K562 (cell line): ENCODE measurements at regions not wholly inside any gene's neighbourhood (a gene's known extent, or its start where the extent isn't known, plus 50 kb on each side); places are given as distances from the start of the nearest gene placed in this dataset.

ENCODE experiments used
- ATAC-seq: fragments of 200-7000 bp; cut with Tn5 transposase; 3 replicates; pipeline ENCODE4 v1.9.1; 2020; ENCODE audit warnings: moderate library complexity
- BruUV-seq: library from RNA; stranded (reverse); fragments of 400-500 nt; replicated peaks from 2 replicates; lab custom pipeline; 2021; lab: Mats Ljungman, UMichigan
- CTCF ChIA-PET: fragments of 300-600 bp; formaldehyde crosslinking; extraction: SDS; loops from one replicate; lab custom pipeline; 2021; ENCODE audit warnings: low intra/inter-chr PET ratio; lab: Yijun Ruan, JAX
- POLR2A ChIA-PET: fragments of 300-600, 350-650 bp; sonication (Branson Sonifier 250); formaldehyde crosslinking; extraction: SDS; loops from one replicate; lab custom pipeline; 2021; ENCODE audit warnings: antibody characterized with exemption, inconsistent platforms; lab: Yijun Ruan, JAX
- DNase-seq, 4 experiments: peaks; one replicate each; pipeline versions ENCODE4 v3.0.0 to v3.0.0-alpha.2; 2011 to 2018; ENCODE audit warnings: low spot score in 3 of 4, mixed read lengths in 3 of 4; ENCODE audit errors: extremely low read depth in 1 of 4
- FAIRE-seq: peaks from 2 replicates; lab custom pipeline; 2011; peaks lifted over from hg19 to GRCh38; lab: Jason Lieb, UNC
- H2AFZ ChIP-seq: 2 replicates; pipeline ENCODE4 v1.6.0; 2011; ENCODE audit warnings: low read depth, low read length, control low read depth, inconsistent platforms
- H3K27ac ChIP-seq: fragments of 200-600 bp; 3 replicates; pipeline ENCODE4 v1.8.0; 2011; ENCODE audit warnings: low read depth, mild to moderate bottlenecking, control low read depth, inconsistent platforms, low read length, moderate library complexity, mixed read lengths; ENCODE audit errors: extremely low read depth
- H3K27me3 ChIP-seq, 2 experiments: fragments of 300-600 bp in 1 of 2; 2 replicates in 1 of 2; 3 replicates in 1 of 2; pipeline versions ENCODE4 v1.6.0 to v1.8.0; 2011; ENCODE audit warnings: inconsistent platforms in 2 of 2, low read length in 2 of 2, mild to moderate bottlenecking in 1 of 2, mixed read lengths in 1 of 2, moderate library complexity in 1 of 2; ENCODE audit not compliant: control insufficient read depth in 2 of 2, insufficient read depth in 2 of 2
- H3K36me3 ChIP-seq: fragments of 300-600 bp; 3 replicates; pipeline ENCODE4 v1.8.0; 2011; ENCODE audit warnings: mild to moderate bottlenecking, low read length, inconsistent platforms; ENCODE audit not compliant: control insufficient read depth, insufficient read depth
- H3K4me1 ChIP-seq, 2 experiments: fragments of 200-600 bp in 1 of 2; replicated peaks in 1 of 2; 2 replicates in 1 of 2; 3 replicates in 1 of 2; pipeline versions ENCODE4 v1.5.1 to v1.8.0; 2011; ENCODE audit warnings: inconsistent platforms in 2 of 2, low read length in 2 of 2, mild to moderate bottlenecking in 1 of 2, mixed read lengths in 1 of 2, moderate library complexity in 1 of 2; ENCODE audit not compliant: control insufficient read depth in 2 of 2, insufficient read depth in 2 of 2
- H3K4me2 ChIP-seq: 2 replicates; pipeline ENCODE4 v1.6.1; 2011; ENCODE audit warnings: low read length, control low read depth, inconsistent platforms, mixed read lengths; ENCODE audit not compliant: insufficient read depth
- H3K4me3 ChIP-seq: fragments of 200-600 bp; sonication (generic), shearing (Covaris generic); 2 replicates; pipeline ENCODE4 v1.5.1; 2016; ENCODE audit warnings: control low read depth, inconsistent platforms
- H3K79me2 ChIP-seq: fragments of 200-600 bp; 3 replicates; pipeline ENCODE4 v1.8.0; 2011; ENCODE audit warnings: low read length, inconsistent platforms; ENCODE audit not compliant: control insufficient read depth, insufficient read depth
- H3K9ac ChIP-seq, 2 experiments: 2 replicates each; pipeline versions ENCODE4 v1.6.0 to v1.6.1; 2011; ENCODE audit warnings: low read depth in 2 of 2, low read length in 2 of 2, control low read depth in 1 of 2, inconsistent platforms in 1 of 2, mild to moderate bottlenecking in 1 of 2, mixed read lengths in 1 of 2; ENCODE audit not compliant: insufficient read depth in 1 of 2
- H3K9me1 ChIP-seq: one replicate; pipeline ENCODE4 v1.6.0; 2011; ENCODE audit warnings: inconsistent platforms, mild to moderate bottlenecking, low read length, moderate library complexity; ENCODE audit not compliant: control insufficient read depth, insufficient read depth
- H3K9me3 ChIP-seq: replicated peaks from 2 replicates; pipeline ENCODE4 v1.5.1; 2011; ENCODE audit warnings: low read depth, low read length, inconsistent platforms; ENCODE audit not compliant: control insufficient read depth, insufficient read depth
- H4K20me1 ChIP-seq: replicated peaks from 2 replicates; pipeline ENCODE4 v1.6.1; 2011; ENCODE audit warnings: low read length, inconsistent platforms, mixed read lengths; ENCODE audit not compliant: control insufficient read depth, insufficient read depth
- ASH1L ChIP-seq: fragments of 450-650 bp; IDR thresholded peaks from 2 replicates; pipeline ENCODE4 v1.6.1; 2018; ENCODE audit warnings: borderline replicate concordance, mild to moderate bottlenecking, low read depth; ENCODE audit not compliant: partially characterized antibody
- MYBL2 ChIP-seq, 2 experiments: fragments of 450-650 bp in 1 of 2; sonication (generic) in 1 of 2; formaldehyde crosslinking in 1 of 2; IDR thresholded peaks; 2 replicates each; pipeline versions ENCODE4 v1.6.1 to v1.8.1; 2017 to 2022; ENCODE audit warnings: borderline replicate concordance in 1 of 2, inconsistent platforms in 1 of 2, low read depth in 1 of 2, mild to moderate bottlenecking in 1 of 2, missing genetic modification reagents in 1 of 2, moderate library complexity in 1 of 2
- PHF21A ChIP-seq: fragments of 450-650 bp; IDR thresholded peaks from 2 replicates; pipeline ENCODE4 v1.6.1; 2017; ENCODE audit warnings: low read depth, borderline replicate concordance
- PURB ChIP-seq: sonication (generic); formaldehyde crosslinking; IDR thresholded peaks from 2 replicates; pipeline ENCODE4 v1.9.0; 2021; ENCODE audit warnings: low read depth, mild to moderate bottlenecking, missing genetic modification reagents
- RAD51 ChIP-seq: fragments of 450-650 bp; IDR thresholded peaks from 2 replicates; pipeline ENCODE4 v1.7.1; 2016; ENCODE audit warnings: low read depth, mild to moderate bottlenecking, borderline replicate concordance
- SMAD1 ChIP-seq: fragments of 150-350 bp; IDR thresholded peaks from 2 replicates; pipeline ENCODE4 v1.6.1; 2014; ENCODE audit warnings: low read length, low read depth; ENCODE audit not compliant: partially characterized antibody
- SMARCA4 ChIP-seq: fragments of 450-650 bp; IDR thresholded peaks from 2 replicates; pipeline ENCODE4 v1.6.1; 2016
- WGBS: fragments of 100-300 bp; shearing (Covaris generic); methylation state at CpG from one replicate; pipeline ENCODE4 v1.1.6; 2016; ENCODE audit warnings: low coverage, mixed read lengths; ENCODE audit not compliant: insufficient coverage; ENCODE audit errors: missing lambda C conversion rate; 5-methylcytosine and 5-hydroxymethylcytosine counted together
- in situ Hi-C: fragments of 300-500 bp; cut with MboI; formaldehyde crosslinking; loops from 4 replicates; pipeline ENCODE4 v1.15.0; 2018; ENCODE audit warnings: inconsistent platforms, mixed read lengths
- intact Hi-C: fragments of 100-400 bp; cut with micrococcal nuclease; formaldehyde crosslinking; loops from 2 replicates; pipeline ENCODE4 v1.14.2; 2022

GRCh38 chr5:88954511-88954910 lies 71.5 kb upstream of the MEF2C start:
- no peak for DNase-seq
- CTCF ChIA-PET = no interaction called here
- FAIRE-seq = no peak
- Histone ChIP-seq H3K27me3 (no peaks in the 10 kb centered on the region), H3K9me1 (no peaks in the 10 kb centered on the region), H3K9me3 (no peaks in the 10 kb centered on the region), H3K27ac (no peak overlapping the region), H3K36me3 (no peaks in the 10 kb centered on the region)
- no TSS peak for BruUV-seq
- intact Hi-C loops = no loop called here
- 2% methylated on average over 3 of the region's 3 CpGs for WGBS
- TF ChIP-seq PURB (CRISPR knock-in tag) (no peak), ASH1L (no peak), MYBL2 (IDR thresholded peaks at IDR 0.05; ENCODE audit: low read depth) (no peak), MYBL2 (CRISPR knock-in tag; IDR thresholded peaks at IDR 0.05; ENCODE audit: borderline replicate concordance) (no peak), SMARCA4 (no peak), RAD51 (no peak), PHF21A (no peak), SMAD1 (no peak)
- TF ChIP-seq, all 486 proteins: peak for 0
- no peak for ATAC-seq
- Histone ChIP-seq H3K4me2 (no peak overlapping the region), H3K4me3 (no peak overlapping the region), H3K9ac (no peak overlapping the region), H2AFZ (no peak overlapping the region), H3K4me1 (no peaks in the 10 kb centered on the region; a peak in 1 of 5 replicates), H3K79me2 (no peaks in the 10 kb centered on the region), H4K20me1 (no peaks in the 10 kb centered on the region)
- POLR2A ChIA-PET = interaction anchor here (0.6 kb wide), 1 partner anchor 732 kb away, joined by 3 read pairs; no protein-coding TSS in a partner anchor
- in situ Hi-C loops = no loop called here
